ENCODE measurements at regions not wholly inside any gene's neighbourhood (a gene's known extent, or its start where the extent isn't known, plus 50 kb on each side); places are given as distances from the start of the nearest gene placed in this dataset.

DNA sequence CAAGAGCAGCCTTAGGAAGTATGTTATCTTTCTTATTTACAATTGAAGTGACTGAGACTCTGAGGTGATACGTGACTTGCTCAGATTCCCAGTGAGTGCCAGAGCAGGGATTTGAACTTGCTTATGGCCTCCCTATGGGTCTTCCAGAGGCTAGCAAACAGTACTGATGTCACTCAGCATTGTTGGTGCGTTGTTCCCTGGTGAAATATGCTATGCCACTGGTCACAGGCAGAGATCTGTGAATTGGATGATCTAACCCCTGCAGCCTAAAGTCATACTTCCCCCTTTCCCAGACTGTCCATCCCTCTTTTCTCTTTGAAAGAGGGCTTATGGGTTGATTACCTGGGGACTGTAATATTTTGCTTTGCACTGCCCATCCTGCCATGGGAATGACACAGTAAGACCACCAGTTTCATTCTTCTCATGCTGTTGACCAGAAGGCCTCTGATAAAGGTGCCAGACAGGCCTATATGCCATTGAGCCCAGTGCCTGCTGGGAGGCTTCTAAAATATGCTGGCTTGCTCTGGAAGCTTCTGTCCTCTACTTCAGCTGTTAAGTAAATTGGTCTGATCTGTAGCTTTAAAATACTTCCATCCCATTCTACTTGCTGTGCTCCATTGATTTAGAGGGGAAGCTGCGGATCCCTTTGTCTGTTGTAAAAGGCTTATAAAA is 152.2 kb upstream of the E2F8 start:
- DNase-seq, result no peak

DNA sequence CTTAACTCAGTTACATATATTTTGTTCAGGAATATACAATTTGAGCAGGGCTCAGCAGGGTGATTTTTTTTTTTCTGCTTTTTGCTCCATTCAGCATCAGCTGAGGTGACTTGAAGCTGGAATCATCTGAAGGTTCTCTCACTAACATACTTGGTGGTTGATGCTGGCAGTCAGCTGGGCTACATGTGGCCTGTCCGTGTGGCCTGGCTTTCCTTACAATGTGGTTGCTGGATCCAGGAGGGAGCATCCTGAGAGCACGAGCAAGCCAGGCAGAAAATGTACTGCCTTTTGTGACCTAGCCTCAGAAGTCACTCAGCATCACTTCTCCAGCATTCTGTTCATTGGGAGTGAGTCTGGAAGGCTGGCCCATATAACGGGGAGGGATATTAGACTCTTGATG is 151.6 kb upstream of the E2F8 start:
- no peak for DNase-seq

GRCh38 chr11:19391652-19392051 is 150.9 kb upstream of the E2F8 start:
- no peak for DNase-seq

GRCh38 chr11:19391026-19391425 is 150.3 kb upstream of the E2F8 start:
- DNase-seq, result no peak

- no peak for DNase-seq
These were observed 149.1 kb upstream of the E2F8 start for GRCh38 chr11:19389787-19390303.

- DNase-seq, result no peak
These were observed 141.4 kb upstream of the E2F8 start for GRCh38 chr11:19382131-19382611.

DNA sequence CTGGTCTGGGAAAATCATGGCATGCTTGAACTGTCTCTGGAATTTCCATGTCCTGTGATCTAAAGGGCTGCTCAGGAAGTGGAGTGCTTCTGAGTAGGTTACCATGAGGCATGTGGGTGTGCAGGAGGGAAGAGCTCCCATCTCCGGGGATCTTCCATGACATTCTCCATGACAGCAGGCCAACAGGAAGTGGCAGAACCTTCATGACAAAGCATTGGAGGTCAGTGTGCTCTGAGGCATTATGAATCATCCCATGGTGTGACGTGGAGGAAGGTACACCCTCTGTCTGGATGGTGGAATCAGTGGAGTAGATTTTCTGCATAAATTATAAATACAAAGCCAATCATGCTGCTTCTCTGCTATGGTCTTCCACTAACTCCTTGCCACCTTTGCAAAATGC is 139.6 kb upstream of the E2F8 start:
- DNase-seq, result no peak

DNA sequence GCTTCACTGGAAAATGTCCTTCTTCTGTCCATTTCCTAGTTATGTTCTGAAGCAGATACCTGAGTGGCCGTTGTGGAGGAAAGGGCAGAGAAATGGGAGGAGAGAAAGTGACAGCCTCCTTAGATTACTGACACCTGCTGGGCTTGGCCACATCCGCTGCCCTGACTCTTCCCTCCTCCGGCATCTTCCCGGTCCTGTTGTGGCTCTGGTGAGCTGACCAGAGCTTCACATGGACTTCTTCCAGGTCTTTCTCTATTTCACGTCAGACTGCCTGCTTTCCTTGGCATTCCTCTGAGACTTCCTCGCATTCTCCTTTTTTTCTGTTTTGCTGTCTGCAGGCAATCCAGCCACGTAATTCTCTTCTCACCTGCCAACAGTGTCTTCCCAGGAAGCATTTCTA is 138.7 kb upstream of the E2F8 start:
- DNase-seq, result no peak

- DNase-seq, result no peak
These were observed 138.1 kb upstream of the E2F8 start for GRCh38 chr11:19378814-19379213.

- DNase-seq, result no peak
These were observed 137.1 kb upstream of the E2F8 start for GRCh38 chr11:19377881-19378280.

- no peak for DNase-seq
These were observed 134.7 kb upstream of the E2F8 start for GRCh38 chr11:19375440-19375839.

DNA sequence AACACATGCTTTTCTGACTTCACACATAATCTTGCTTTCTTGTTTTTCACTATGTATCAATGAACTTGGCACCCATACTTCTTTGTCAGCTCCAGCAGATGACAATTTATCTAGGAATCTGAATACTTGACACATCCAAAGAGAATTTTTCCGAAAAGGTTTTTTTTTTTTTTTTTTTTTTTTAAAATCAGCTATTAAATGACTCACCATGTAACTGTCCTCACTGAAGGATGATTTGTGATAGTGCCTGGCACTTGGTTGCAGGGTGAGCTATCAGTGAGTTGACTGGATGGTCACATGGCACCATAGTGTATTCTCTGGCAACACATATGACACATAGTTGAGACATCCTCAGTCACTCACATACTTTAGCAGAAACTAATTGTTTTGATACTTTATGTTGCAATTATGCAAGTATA is 133.4 kb upstream of the E2F8 start:
- DNase-seq, result no peak

DNA sequence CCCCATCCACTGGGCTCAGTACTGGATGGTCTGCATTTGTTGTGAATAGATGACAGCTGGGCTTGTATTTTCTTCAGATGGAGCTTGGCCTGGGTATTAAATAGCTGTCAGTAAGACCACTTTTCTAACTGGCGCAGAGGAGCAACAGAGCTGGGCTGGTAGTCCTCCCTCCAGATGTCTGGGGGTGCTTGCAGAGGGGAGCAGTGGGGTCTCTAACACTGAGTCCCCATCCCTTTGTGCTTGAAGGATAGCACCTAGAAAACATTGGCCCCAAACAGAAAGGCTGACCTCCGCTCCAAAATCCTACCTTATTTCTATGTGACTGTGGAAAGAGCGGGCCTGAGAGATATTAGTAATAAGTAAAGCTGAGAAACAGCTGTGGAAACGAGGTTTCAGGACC is 131.6 kb upstream of the E2F8 start:
- no peak for DNase-seq

DNA sequence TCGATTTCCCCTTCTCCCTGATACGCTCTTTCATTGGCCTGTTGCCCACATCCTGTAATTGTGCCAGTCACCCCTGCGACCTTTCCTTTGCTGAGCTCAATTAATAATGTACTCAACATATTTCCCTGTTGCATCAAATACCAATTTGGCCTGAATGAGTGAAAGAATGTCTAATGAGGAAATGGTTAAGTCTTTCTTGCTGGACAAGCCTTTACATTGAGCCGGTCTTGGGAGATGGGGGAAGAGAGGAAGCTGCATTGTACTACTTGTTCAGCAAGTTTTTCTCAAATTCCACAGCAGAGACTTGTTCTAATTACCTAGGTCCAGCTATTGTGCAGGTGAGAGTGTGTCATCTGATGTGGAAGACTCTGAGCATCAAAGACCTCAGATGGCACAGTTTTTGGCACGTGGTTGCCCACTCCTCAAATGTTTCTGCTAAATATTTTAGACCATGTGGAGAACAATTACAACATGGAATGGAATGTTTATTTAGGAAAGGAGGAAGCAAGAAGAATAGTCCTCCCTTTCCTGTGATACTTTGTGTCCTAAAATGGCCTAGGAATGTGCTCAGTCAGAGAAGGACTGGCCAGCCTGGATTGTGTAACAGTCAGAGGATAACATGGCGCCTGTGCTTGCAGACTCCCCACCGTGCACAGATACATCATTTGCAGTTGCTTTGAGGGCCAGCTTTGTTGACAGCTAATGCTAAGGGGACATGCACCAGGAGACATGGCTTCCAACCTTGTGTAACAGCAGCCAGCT is 129.5 kb upstream of the E2F8 start:
- no peak for DNase-seq

GRCh38 chr11:19368726-19369375 is 128.1 kb upstream of the E2F8 start:
- peak; percentile 36 for DNase-seq

DNA sequence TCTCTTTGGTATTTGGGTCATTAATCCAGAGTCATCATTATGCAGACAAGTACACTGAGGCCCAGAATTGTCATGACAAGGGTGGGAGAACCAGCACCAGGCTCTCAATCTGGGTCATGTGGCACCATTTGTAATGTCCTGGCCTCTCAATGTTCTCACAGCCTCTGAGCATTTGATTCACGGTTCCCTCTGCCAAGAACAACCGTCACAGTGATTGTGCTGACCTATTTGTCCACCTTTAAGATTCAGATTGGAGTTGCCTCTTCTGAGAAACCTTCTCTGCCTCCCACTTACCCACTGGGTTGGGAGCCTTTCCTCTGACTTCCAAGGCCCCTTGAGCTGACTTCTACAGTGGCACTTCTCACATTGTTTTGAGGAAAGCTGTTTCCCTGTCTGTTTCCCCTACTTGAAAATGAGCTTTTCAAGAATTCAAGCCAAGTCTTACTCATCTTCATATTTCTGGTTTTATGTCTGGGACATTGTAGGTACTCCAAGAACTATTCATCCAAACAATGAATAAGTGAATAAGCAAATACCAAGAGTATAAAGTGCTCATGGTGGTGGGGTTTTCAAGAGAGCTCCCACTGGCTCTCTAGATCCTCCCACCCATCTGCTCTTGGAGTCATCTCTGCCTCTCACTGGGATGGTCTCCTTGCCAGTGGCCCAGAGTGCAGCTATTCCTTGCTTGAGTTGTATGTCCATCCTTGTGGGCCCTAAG is 126.4 kb upstream of the E2F8 start:
- no peak for DNase-seq

DNA sequence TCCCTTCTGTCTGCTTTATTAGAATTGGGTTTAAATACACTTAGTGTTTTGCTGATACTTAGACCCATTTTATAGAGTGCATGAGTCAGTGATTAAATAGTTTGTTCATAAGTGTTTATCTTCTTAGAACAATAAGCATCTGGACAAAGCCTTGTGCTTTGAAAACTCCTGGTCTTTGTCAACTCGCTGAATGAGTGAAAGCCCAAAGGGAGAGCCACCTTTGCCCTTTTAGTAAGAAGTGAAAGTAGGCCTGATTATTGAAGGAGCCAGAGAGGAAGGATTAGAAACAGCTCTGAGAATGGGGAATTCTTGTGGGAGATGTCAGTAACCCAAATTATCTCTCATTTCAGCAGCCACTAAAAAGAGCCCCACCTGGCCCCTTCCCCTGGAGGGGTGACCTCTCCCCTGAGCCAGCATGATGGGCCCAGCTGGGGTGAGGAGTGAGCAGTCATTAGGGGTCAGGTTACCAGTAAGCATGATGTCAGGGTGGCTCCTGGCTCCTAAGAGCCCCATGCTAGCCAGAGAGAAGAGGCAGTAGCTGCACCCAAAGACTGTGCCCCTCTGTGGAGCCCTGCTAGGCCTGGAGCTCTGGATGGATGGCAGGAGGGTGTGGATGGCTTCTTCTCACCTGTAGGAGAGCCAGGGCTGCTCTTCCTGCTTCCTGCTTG is 125.1 kb upstream of the E2F8 start:
- no peak for DNase-seq

DNA sequence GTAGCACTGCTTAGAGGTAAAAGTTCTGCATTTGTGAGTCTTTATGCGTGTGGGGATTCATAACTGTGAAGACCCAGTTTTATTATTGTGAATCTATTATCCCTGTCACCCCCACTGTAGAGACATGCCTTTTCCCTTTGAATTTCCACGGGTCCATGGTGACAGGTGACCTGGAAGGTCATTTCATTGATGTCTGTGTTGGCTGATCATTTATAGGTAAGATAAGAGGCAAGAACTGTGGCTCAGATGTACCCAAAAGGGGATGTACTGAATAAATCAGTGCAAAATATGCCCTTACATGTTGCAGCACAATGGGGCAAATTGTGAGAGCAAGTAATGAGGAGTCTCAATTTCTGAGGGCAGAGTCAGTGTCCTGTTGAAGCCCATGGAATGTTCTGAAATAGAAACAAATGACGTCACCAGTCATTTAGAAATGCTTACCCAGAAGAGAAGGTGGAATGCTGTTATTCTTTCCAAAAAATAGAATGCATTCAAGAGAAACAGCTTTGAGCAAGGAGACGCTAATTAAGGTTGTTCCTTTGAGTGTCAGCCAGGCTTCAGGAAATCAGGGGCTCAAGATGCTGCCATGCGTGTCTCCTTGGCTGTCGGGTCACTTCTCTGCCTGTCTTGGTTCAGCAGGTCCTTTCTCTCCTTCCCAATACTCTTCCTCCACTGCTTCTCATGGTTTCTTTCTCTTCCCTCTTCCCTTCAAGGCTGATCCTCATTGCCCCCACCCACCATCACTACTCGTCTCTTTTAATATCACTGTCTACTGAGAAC is 118.7 kb upstream of the E2F8 start:
- DNase-seq, result no peak

DNA sequence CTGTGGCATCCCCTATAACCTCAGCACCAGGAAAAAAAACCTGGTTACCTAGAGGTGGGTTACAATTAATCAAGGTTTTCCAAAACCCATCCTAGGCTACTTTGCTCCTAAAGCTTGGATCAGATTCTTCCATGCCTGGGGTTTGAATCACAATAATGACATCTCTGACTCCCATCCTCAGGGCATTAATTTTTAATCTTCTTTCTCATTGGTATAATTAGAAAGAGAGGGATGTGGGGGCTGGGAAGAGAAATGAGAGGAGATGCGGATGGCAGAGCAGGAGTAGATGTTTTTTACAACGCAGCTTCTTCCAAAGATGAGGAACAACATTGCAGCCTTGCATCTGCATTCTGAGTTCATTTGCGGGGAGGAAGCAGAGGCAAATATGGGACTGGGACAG is 117.2 kb upstream of the E2F8 start:
- DNase-seq, result no peak

DNA sequence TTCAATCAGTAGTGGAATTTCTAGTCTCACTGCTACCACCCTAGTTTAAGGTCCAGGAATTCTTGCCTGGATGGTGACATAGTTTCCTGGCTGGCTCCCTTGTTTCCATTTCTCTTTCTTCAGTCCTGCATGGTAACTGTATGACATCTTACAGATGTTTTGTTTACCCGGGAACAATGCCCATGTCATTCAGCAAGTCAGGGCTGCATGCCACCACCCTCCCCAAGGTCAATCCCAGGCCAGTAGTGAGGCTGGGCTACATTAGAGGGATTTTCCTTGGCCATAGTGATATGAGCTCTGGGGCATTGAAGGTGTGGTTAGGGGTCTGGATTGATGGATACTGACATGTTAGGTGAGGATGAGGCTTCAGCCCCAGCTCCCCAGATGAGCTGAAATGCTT is 114.9 kb upstream of the E2F8 start:
- DNase-seq, result no peak

- DNase-seq, result no peak
These were observed 112.6 kb upstream of the E2F8 start for GRCh38 chr11:19353287-19353850.

All from DMS 273 treated with DMSO at 0.1 percent for 48 hours (cell line).